ENCODE measurements at regions not wholly inside any gene's neighbourhood (a gene's known extent, or its start where the extent isn't known, plus 50 kb on each side); places are given as distances from the start of the nearest gene placed in this dataset.

DNA sequence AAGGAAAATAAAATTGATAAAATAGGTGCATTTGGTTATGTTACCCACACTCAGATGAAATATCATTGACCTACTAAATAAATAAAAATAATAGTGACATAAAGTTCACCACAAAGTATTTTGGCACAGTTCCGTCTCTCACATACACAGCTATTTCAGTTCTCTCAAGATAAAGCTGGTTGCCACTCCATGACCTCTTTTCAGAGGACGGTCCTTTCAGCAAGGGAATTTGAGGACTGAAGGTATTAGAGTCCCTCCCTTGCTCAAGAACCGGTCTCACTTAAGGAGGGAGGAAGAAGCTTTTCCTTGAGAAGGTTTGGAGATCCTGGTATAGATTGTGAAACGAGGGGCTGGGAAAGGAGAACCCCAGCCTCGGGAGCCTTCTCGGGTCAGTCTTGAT lies 285.5 kb upstream of the CFAP20DC start:
- Histone ChIP-seq H3K9me3 (replicated peaks; ENCODE audit: control insufficient read depth, insufficient read depth, low read length) (no peaks in the 10 kb centered on the region), H3K9ac (ENCODE audit: control insufficient read depth, insufficient read depth, low read length) (no peak overlapping the region), H3K27me3 (replicated peaks in 1 of 2; ENCODE audit: control insufficient read depth in 2 of 2, insufficient read depth in 2 of 2, low read length in 1 of 2) (no peaks in the 10 kb centered on the region), H3K79me2 (ENCODE audit: control insufficient read depth, insufficient read depth, low read length) (no peaks in the 10 kb centered on the region), H3K4me3 (no peak overlapping the region), H4K20me1 (ENCODE audit: control insufficient read depth, insufficient read depth) (no peaks in the 10 kb centered on the region), H2AFZ (ENCODE audit: control insufficient read depth, low read depth, low read length) (no peak overlapping the region), H3K4me2 (ENCODE audit: control insufficient read depth, insufficient read depth) (no peak overlapping the region), H3K36me3 (ENCODE audit: control insufficient read depth in 2 of 2, insufficient read depth in 2 of 2, low read length in 1 of 2) (no peaks in the 10 kb centered on the region), H3K4me1 (ENCODE audit: control insufficient read depth, insufficient read depth, low read length) (peaks cover 4% of the 10 kb centered on the region), H3K27ac (ENCODE audit: control insufficient read depth, insufficient read depth) (no peak overlapping the region)
- ChIA-PET POLR2A (no interaction called here), RAD21 (ENCODE audit: unreplicated experiment) (no interaction called here), SMC1A (ENCODE audit: uncharacterized antibody, unreplicated experiment) (interaction anchor here (0.5 kb wide), 2 partner anchors 239 to 845 kb away, joined by 3 read pairs; no protein-coding TSS in a partner anchor), CTCF (interaction anchor here (1.5 kb wide), 1 partner anchor 9 kb away, joined by 4 read pairs; no protein-coding TSS in a partner anchor)
- ATAC-seq (no peak), DNase-seq (ENCODE audit: low read depth, low spot score) (no peak), FAIRE-seq (no peak)
- no TSS peak for BruUV-seq (replicated peaks)
- intact Hi-C loops (cut with micrococcal nuclease; ENCODE audit: unreplicated experiment): no loop called here
- WGBS (ENCODE audit: insufficient coverage, insufficient replicate concordance, low lambda C conversion rate, missing lambda C conversion rate): 59% methylated on average over 6 of the region's 6 CpGs
- in situ Hi-C loops (cut with MboI): no loop called here
- TF ChIP-seq ZNF622 (IDR thresholded peaks at IDR 0.05): no peak
- TF ChIP-seq CHD1 (IDR thresholded peaks at IDR 0.05; ENCODE audit: low read depth, low read length): no peak
- TF ChIP-seq HDGF (IDR thresholded peaks at IDR 0.05): no peak
- no peak for TF ChIP-seq ZNF384 (IDR thresholded peaks at IDR 0.05; ENCODE audit: borderline replicate concordance, low read depth, low read length)
- TF ChIP-seq EED (IDR thresholded peaks at IDR 0.05; ENCODE audit: low read depth): no peak
- no peak for TF ChIP-seq ZNF217 (IDR thresholded peaks at IDR 0.05)
- TF ChIP-seq CREM (IDR thresholded peaks at IDR 0.05; ENCODE audit: low read depth): no peak
- no peak for TF ChIP-seq GATAD2B (conservative IDR thresholded peaks at IDR 0.05; ENCODE audit: low read depth)
- no peak for TF ChIP-seq JUND (IDR thresholded peaks at IDR 0.05; ENCODE audit: low read depth, low read length)
- TF ChIP-seq ZBTB4 (CRISPR knock-in tag; IDR thresholded peaks at IDR 0.05): no peak
- TF ChIP-seq, protein P1, sequence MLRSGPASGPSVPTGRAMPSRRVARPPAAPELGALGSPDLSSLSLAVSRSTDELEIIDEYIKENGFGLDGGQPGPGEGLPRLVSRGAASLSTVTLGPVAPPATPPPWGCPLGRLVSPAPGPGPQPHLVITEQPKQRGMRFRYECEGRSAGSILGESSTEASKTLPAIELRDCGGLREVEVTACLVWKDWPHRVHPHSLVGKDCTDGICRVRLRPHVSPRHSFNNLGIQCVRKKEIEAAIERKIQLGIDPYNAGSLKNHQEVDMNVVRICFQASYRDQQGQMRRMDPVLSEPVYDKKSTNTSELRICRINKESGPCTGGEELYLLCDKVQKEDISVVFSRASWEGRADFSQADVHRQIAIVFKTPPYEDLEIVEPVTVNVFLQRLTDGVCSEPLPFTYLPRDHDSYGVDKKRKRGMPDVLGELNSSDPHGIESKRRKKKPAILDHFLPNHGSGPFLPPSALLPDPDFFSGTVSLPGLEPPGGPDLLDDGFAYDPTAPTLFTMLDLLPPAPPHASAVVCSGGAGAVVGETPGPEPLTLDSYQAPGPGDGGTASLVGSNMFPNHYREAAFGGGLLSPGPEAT (IDR thresholded peaks at IDR 0.05; ENCODE audit: low read depth): no peak
- TF ChIP-seq BCL3 (IDR thresholded peaks at IDR 0.05; ENCODE audit: borderline replicate concordance, insufficient read depth, low read depth, low read length, poor library complexity, severe bottlenecking): no peak
- no peak for TF ChIP-seq ATF3 (IDR thresholded peaks at IDR 0.05; ENCODE audit: borderline replicate concordance, extremely low read depth, low read depth, low read length)
- TF ChIP-seq LARP7 (IDR thresholded peaks at IDR 0.05): no peak
- TF ChIP-seq BACH1 (IDR thresholded peaks at IDR 0.05; ENCODE audit: borderline replicate concordance): no peak
- no peak for TF ChIP-seq GABPA (IDR thresholded peaks at IDR 0.05; ENCODE audit: low read depth)
- TF ChIP-seq CHD4 (IDR thresholded peaks at IDR 0.05): no peak
- no peak for TF ChIP-seq KLF5 (IDR thresholded peaks at IDR 0.05; ENCODE audit: partially characterized antibody)
